Progenitor cell of endocrine pancreas (in vitro differentiated cells): ENCODE measurements at regions not wholly inside any gene's neighbourhood (a gene's known extent, or its start where the extent isn't known, plus 50 kb on each side); places are given as distances from the start of the nearest gene placed in this dataset.

Source experiments
- DNase-seq: peaks from one replicate; pipeline ENCODE4 v3.0.0; 2021; ENCODE audit warnings: low spot score; ENCODE audit not compliant: unreplicated experiment
- H3K27ac Mint-ChIP-seq: 2 replicates; pipeline ENCODE4 v1.8.0; 2021; ENCODE audit warnings: mild to moderate bottlenecking, moderate library complexity, mixed read lengths
- H3K27me3 Mint-ChIP-seq: 2 replicates; pipeline ENCODE4 v1.8.0; 2021; ENCODE audit warnings: mixed read lengths
- H3K36me3 Mint-ChIP-seq: 2 replicates; pipeline ENCODE4 v1.8.0; 2022; ENCODE audit warnings: mixed read lengths; ENCODE audit not compliant: insufficient read depth
- H3K4me1 Mint-ChIP-seq: 2 replicates; pipeline ENCODE4 v1.8.0; 2021; ENCODE audit warnings: low read depth, mixed read lengths
- H3K4me3 Mint-ChIP-seq: 2 replicates; pipeline ENCODE4 v1.8.0; 2021; ENCODE audit warnings: low read depth, mild to moderate bottlenecking, moderate library complexity, mixed read lengths
- H3K9me3 Mint-ChIP-seq: 2 replicates; pipeline ENCODE4 v1.8.0; 2021; ENCODE audit warnings: low read depth, mixed read lengths
- CTCF ChIP-seq: fragments of 200-600 bp; sonication (generic); IDR thresholded peaks from one replicate; pipeline ENCODE4 v1.5.0; 2021; ENCODE audit warnings: antibody characterized with exemption, mild to moderate bottlenecking; ENCODE audit not compliant: unreplicated experiment

- Mint-ChIP-seq H3K4me3 (no peak overlapping the region), H3K4me1 (peaks cover 1% of the 10 kb centered on the region), H3K27me3 (peaks cover 26% of the 10 kb centered on the region), H3K27ac (no peak overlapping the region), H3K36me3 (no peaks in the 10 kb centered on the region), H3K9me3 (no peaks in the 10 kb centered on the region)
- DNase-seq = no peak
- TF ChIP-seq CTCF = no peak
These were observed 97.9 kb upstream of the IKZF1 start for GRCh38 chr7:50206453-50207250.

- Mint-ChIP-seq H3K4me3 (no peak overlapping the region), H3K9me3 (no peaks in the 10 kb centered on the region), H3K27me3 (peaks cover 18% of the 10 kb centered on the region), H3K36me3 (no peaks in the 10 kb centered on the region), H3K4me1 (peaks cover 1% of the 10 kb centered on the region), H3K27ac (no peak overlapping the region)
- no peak for TF ChIP-seq CTCF
- DNase-seq = no peak
These were observed 99.5 kb upstream of the IKZF1 start for GRCh38 chr7:50205011-50205410.

- Mint-ChIP-seq H3K27ac (no peak overlapping the region), H3K4me1 (peaks cover 1% of the 10 kb centered on the region)
These were observed 99.9 kb upstream of the IKZF1 start for GRCh38 chr7:50204581-50204980.

GRCh38 chr7:50203521-50203920 is 101.0 kb upstream of the IKZF1 start:
- TF ChIP-seq CTCF = no peak
- H3K4me1 Mint-ChIP-seq = peaks cover 1% of the 10 kb centered on the region
- no peaks in the 10 kb centered on the region for H3K9me3 Mint-ChIP-seq
- H3K4me3 Mint-ChIP-seq = no peak overlapping the region
- DNase-seq = no peak
- H3K36me3 Mint-ChIP-seq = no peaks in the 10 kb centered on the region
- peaks cover 14% of the 10 kb centered on the region for H3K27me3 Mint-ChIP-seq
- H3K27ac Mint-ChIP-seq = no peak overlapping the region

More at GRCh38 chr7:50204581-50204980, 99.9 kb upstream of the IKZF1 start:
- no peak for DNase-seq
- no peak for TF ChIP-seq CTCF
- Mint-ChIP-seq H3K27me3 (peaks cover 16% of the 10 kb centered on the region), H3K4me3 (no peak overlapping the region), H3K36me3 (no peaks in the 10 kb centered on the region), H3K9me3 (no peaks in the 10 kb centered on the region)

- Mint-ChIP-seq H3K27me3 (peaks cover 14% of the 10 kb centered on the region), H3K9me3 (no peaks in the 10 kb centered on the region), H3K36me3 (no peaks in the 10 kb centered on the region), H3K4me3 (no peak overlapping the region), H3K27ac (no peak overlapping the region), H3K4me1 (peaks cover 1% of the 10 kb centered on the region)
- no peak for TF ChIP-seq CTCF
- no peak for DNase-seq
These were observed 102.4 kb upstream of the IKZF1 start for GRCh38 chr7:50202052-50202555.
